Transverse colon (tissue), 3 donors: ENCODE measurements at regions not wholly inside any gene's neighbourhood (a gene's known extent, or its start where the extent isn't known, plus 50 kb on each side); places are given as distances from the start of the nearest gene placed in this dataset.

Source experiments
- EP300 ChIP-seq: sonication (generic); formaldehyde crosslinking; IDR thresholded peaks from one replicate; pipeline ENCODE4 v1.6.1; 2017; ENCODE audit warnings: antibody characterized with exemption, low read depth
- POLR2AphosphoS5 ChIP-seq, 3 donors: sonication (generic); formaldehyde crosslinking; IDR thresholded peaks; one replicate each; pipeline ENCODE4 v1.6.1; 2016; ENCODE audit warnings: antibody characterized with exemption in 3 of 3

DNA sequence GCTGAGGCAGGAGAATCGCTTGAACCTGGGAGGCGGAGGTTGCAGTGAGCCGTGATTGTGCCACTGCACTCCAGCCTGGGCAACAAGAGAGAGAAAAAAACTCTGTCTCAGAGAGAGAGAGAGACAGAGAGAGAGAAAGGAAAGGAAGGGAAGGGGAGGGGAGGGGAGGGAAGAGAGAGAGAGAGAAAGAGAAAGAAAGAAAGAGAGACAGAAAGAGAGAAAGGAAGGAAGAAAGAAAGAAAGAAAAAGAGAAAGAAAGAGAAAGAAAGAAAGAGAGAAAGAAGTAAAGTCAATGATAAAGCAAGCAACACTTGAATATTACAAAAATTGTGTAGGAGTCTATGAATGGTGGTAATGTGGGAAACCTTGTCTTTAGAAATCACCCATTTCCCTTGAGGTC, 133.6 kb upstream of the MSX2 start:
- TF ChIP-seq POLR2AphosphoS5 (IDR thresholded peaks at IDR 0.05) (no peak), EP300 (no peak)
